HG03565 (cell line): ENCODE measurements at regions not wholly inside any gene's neighbourhood (a gene's known extent, or its start where the extent isn't known, plus 50 kb on each side); places are given as distances from the start of the nearest gene placed in this dataset.

Experiments
- ATAC-seq: cut with Tn5 transposase; IDR thresholded peaks from one replicate; pipeline ENCODE4 v1.9.1; 2021; ENCODE audit warnings: mild to moderate bottlenecking, moderate library complexity; ENCODE audit not compliant: unreplicated experiment

DNA sequence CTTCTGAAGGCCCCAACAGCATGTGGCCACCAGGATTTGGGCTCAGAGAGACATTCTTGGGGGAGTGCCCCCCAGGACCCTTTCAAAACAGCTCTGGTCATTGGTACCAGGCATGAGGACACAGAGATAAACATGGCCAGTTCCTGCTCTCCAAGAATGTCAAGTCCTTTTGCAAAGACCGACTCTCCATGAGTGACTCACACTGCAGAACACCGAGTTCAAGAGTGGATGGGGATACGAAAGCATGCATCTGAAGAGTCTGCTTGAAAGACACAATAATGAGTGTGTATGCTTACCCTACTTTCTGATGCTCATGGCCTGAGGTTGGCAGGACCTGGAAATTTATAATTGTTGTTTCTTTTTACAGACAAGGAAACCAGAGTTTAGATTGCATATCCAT lies 450.6 kb downstream of the TSN start:
- ATAC-seq: no peak

GRCh38 chr2:122209377-122209776 lies 453.9 kb downstream of the TSN start:
- no peak for ATAC-seq

DNA sequence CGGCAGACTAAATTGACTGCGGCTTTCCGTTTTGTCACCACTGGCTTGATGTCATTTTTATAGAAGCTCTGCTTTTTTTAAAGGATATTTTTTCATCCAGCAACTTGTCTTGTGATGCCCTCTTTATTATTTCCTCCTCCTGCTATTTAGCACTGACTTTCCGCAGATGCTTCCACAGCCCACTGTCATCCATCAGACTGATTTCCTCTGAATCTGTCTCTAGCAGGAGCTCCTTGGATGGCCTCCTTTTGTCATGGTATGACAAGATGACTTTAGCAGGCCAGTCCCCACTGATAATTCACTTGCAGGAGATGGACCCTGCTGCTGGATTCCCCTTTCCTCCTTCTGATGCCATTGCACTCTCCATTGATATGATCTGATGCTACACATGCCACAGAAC lies 454.6 kb downstream of the TSN start:
- ATAC-seq: no peak

DNA sequence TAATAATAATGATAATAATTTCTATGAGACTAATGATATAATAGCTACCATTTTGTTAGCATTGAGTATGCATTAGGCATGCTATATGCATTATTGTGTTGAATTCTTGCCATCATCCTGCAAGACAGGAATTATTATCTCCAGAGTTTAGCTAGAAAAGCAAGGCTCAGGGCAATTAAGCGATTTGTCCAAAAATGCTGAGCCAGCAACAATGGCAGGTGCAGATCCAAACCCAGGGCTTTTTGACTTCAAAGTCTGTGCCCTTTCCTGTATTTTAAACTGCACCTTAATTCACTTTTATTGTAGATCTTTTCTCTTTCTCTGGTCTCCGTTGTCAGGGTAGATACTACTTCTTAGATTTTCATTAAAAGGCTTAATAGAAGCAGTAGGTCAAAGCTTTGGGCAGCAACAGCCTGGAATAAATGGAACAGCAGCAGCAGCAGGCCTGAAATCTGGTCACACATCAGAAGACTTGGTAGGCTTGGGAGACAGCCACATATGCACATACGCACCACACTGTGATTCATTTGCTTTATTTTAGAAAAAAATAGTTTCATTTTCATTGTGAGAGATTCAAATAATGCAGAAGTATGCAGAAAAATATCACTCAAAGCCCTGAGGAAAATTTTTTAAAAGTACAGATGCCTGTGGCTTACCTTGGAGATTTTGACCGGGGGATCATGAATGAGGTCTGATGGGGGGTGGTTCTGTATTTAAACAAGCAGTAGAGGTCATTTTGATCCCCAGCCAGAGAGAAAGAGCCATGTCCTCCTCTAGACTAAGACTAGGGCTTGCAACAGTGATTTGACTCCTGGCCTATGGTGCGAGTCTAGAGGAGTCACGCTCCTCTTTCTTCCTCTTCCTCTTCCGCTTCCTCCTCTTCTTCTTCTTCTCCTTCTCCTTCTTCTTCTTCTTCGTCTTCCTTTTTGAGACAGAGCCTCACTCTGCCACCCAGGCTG lies 455.7 kb downstream of the TSN start:
- ATAC-seq: no peak

DNA sequence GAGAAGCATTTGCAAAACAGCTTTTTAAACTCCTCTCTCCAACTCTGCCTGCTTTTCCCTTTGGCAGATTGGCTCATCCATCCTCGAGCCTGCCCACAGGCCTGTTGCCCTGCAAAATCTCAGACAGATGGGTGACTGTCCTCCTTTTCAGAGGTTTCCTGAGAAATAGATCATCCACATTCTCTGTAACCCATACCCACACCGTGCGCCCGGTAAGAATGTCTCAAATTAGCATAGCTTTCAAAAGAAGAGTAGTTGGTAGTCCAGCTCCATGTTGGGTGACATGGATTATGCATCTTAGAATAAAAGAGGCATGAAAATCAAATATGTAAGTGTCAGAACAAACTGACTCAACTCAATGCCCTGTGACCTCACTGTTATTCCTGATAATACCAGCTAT lies 457.9 kb downstream of the TSN start:
- no peak for ATAC-seq

GRCh38 chr2:122216071-122216470 lies 460.6 kb downstream of the TSN start:
- no peak for ATAC-seq

DNA sequence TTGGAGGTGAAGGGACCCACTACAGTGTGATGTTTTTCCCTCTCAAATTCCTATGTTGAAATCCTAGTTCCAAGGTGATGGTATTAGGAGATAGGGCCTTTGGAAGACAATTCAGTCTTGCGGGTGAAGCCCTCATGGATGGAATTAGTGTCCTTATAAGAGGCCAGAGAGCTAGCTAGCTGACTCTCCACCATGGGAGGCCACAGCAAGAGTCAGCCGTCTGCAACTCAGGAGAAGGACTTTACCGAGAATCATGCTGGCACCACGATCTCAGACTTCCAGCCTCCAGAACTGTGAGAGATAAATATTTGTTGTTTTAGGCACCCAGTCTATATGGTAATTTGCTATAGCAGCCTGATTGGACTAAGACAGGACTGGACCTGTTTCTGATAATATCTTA lies 461.4 kb downstream of the TSN start:
- ATAC-seq: no peak

DNA sequence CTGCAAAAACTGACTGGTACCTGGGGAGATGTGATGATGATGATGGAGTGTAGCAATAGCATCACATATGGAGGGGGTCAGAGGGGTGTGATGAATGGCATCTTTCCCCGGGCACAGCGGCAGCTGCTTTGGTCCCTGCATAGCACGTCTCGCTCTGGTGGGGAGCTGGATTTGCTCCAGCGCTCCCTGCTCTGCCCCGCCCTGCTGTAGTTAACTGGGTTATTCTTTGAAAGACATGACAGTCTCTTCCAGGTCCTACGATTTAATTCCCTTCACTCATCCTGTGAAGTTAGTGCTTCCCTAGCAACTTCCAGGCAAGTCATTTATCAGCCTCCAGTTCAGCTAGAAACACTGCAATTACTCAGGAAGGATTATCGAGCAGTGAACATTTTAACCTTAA lies 463.1 kb downstream of the TSN start:
- ATAC-seq: no peak

- no peak for ATAC-seq
Observed at GRCh38 chr2:122219504-122219903, 464.1 kb downstream of the TSN start.

DNA sequence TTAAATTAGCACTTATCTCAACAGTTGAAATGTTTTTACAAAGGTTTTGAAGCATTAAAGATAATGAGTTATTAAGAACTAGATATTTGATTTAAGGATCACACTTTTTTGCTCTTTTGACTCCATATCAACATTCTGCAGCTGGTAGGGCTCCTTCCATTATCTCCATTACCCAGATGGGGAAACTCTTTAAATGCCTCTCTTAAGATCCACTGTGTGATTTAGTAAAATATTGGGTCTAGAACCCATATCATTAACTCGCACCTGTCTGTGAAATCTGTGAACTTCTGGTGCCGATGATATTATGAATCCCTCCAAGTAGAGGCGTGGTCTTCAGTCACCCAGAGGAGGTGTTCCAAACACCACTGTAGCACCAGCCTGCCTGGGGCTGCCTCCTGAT lies 466.2 kb downstream of the TSN start:
- ATAC-seq: no peak

DNA sequence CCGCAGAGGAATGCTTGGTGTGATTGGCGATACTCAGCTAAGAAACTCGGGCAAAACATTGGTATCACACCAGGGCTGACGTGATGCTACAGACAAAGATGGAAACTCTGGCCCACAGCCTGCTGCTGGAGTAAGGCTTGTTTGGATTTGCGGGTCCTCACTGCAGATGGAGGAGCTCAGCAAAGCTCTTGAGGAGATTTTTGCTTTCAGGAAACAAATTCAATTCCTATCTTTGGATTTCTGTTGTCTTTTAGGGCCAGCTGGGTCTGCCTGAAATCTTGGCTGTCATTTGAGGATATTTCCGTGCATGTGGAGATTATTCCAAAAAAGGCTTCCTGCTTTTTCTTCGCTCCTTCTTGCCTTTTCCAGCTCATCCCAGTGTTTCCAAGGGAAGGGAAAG lies 475.8 kb downstream of the TSN start:
- ATAC-seq: no peak

- ATAC-seq: no peak
Observed at GRCh38 chr2:122233372-122233771, 477.9 kb downstream of the TSN start.

DNA sequence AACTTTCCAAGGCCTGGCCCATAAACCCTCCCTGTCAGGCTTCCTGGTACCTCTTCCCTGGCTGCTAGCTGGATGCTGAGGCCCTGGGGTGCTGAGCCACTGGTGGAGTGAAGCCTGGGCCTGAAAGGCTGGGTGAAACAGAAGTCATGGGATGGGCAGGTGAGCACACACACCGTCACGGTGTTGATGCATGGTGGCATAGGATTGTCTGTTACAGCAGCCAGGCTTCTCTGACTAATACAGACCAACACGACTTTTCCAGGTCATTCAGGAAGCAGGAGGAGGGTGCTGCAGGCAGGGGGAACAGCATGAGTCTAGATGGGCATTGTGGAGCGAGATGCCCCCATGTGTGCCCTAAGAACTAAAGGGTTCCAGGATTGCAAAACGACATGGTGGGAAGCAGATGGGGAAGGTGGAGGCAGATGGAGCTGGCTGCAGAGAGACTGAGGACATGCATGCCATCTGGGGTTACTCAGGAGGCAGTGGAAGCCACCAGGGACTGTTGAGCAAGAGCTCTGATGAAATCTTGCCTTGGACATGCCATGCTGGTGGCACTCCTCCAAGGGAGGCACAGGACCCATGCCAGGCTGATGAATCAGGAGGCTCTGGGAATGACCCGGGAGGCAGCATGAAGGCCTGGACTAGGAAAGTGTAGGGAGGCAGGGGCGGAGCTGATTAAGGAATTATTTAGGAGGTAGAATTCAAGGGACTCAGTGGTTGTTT lies 480.9 kb downstream of the TSN start:
- ATAC-seq: no peak

DNA sequence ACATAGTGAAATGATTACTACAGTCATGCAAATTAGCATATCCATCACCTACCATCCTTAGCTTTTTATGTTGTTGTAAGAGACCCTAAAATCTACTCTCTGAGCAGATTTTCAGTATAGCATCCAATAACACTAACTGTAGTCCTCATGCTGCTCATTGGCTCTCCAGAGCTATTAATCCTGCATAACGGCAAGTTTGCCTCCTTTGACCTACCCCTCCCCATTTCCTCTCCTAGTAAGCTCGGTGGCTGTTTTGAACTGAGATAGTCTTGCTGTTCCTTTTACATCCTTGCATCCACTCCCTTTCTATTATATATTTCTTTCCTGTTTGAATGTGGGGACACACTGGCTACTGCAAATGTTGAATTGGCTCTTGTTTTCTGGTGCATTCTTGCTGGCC lies 481.5 kb downstream of the TSN start:
- ATAC-seq: no peak

GRCh38 chr2:122237450-122237849 lies 482.0 kb downstream of the TSN start:
- no peak for ATAC-seq

- no peak for ATAC-seq
Observed at GRCh38 chr2:122238006-122238559, 482.6 kb downstream of the TSN start.

DNA sequence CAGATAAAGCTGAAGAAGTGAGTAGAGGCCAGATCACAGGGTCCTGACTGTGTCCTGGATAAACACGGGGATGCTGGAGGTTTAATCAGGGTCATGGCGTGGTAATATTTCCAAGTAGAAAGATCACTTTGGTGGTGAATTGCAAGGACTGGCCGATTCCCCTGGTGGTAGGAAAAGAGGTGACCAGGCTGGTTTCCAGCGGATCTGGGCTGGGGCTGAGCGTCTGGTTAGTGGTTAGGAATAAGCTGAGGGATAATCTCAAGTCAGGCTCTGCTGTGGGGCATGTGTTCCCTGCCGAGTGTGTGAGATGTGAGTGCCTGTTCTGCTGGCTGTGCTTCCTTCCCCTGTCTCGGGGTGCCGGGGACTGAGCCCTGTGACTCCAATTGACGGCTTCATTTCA lies 484.0 kb downstream of the TSN start:
- ATAC-seq: no peak

DNA sequence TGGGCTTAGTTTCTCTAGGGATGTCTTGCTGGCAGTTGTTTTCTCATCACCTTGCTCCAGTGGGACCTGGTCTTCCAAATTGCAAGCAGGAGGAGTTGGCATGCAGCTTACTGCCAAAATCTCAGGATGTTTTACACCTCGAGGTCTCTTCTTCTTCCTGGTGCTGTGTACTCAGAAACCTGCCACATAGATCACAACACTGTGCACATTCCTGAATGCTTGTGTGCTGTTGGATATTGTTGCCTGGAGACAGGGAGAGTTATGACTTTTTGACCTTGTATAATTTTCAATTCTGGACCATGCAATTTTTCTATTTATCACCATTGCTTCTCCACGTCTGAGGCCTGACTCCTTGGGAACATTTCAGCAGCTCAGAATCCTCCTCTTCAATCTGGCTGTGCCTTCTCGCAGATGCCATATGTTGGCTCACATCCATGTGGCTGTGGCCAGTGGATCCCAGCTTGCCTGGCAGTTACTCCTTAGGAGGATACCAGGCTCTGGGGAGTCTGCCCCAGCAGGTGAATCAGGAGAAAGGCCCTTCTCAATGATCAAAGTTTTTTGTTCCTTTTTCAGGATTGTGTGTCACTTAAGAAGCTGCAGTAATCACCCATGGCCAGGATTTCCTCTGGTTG lies 489.3 kb downstream of the TSN start:
- ATAC-seq: no peak

DNA sequence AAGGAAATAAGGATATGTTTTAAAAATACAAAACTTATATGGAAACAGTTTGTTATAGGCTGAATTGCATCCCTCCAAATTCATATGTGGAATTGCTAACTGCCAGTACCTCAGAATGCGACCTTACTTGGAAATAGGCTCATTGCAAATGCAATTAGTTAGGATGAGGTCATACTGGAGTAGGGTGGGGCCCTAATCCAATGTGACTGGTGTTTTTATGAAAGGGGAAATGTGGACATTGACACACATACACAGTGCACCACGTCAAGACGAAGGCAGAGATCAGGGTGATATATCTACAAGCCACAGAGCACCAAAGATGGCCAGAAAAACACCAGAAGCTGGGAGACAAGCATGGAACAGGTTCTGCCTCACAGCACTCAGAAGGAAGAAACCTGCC lies 494.2 kb downstream of the TSN start:
- ATAC-seq: no peak

GRCh38 chr2:122251158-122251557 lies 495.7 kb downstream of the TSN start:
- no peak for ATAC-seq

DNA sequence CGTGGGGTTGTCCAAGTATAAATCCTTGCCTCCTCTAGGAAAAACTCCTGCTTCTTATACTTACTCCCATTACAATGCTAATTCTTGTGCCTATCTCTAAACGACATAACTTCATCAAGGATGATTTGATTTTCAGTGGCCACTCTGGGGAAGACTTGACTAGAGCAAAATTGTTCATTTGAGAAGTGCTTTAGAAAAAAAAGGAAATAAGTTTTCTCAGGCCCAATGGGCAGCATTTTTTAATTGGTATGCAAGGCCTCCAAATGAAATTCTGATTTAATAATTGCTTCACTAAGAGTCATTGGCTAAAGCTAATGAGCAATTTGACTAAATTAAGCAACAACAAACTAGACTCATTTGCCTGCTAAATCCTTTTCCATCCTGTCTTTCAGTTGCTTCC lies 496.1 kb downstream of the TSN start:
- no peak for ATAC-seq
